SIG-M5 (cell line): ENCODE measurements at regions not wholly inside any gene's neighbourhood (a gene's known extent, or its start where the extent isn't known, plus 50 kb on each side); places are given as distances from the start of the nearest gene placed in this dataset.

ENCODE experiments used
- DNase-seq: peaks from one replicate; lab custom pipeline; 2025; lab: John Stamatoyannopoulos, UW

DNA sequence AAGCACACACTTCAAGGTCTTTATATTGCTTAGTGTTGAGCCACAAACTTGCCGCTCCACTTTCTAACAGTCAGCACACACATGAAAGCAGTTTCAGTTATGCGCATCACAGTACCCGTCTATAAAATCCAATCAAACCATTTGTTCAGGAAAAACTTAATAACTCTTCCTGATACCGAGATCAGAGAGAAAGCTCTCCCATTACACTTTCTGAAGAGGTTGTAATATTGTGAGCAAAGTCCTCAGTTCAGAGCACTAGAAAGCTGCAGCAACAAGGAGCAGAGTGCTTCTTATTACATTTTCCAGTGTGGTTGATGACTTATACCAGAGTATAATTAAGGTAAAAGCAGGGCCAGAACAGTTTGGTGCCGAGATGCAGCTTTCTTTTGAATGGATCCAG, 102.8 kb upstream of the F3 start:
- no peak for DNase-seq

DNA sequence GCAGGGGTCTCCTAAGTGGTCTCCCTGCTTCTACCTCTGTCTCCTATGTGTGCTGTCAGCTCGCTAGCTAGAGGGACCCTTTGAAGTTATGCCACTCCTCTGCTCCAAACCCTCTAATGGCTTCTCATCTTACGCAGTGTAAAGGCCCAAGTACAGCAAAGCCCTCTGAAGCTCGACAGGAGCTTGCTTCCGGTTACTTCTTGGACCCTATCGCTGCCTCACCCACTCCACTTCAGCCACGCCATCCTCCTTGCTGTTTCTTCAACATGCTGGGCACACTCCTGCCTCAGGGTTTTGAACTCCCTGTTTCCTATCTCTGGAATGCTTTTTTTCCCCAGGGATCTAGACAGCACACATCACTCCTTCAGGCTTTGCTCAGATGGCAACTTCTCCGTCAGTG, 102.3 kb upstream of the F3 start:
- DNase-seq, result no peak

DNA sequence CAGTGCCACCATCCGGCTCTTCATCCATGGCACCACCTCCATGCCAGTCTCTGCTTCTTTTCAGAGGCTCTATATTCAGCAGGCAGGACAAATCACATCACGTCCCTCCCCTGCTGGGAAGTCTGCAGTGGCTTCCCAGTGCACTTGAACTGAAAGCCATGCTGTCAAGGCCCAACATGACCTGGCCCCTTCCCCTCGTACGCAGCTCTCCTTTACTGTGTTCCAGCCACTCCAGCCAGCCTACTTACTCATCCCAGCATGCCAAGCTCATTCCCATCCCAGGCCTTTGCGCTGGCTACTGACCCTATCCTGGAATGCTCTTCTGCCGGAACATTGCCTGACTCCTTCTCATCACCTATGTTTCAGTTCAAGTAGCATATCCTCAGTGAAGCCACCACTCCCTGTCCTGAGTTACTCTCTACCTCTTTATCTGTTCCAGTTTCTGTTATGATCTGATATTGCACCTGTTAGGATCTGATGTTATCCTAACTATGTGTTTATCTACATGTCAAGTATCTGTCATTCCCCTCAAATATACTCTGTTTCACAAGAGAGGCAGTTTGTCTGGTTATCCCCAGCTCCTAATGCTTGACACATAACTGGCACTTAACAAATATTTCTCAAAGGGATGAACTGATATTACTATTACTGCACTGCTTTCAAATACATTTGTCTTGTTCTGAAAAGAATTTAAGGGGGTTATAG, 101.2 kb upstream of the F3 start:
- no peak for DNase-seq

DNA sequence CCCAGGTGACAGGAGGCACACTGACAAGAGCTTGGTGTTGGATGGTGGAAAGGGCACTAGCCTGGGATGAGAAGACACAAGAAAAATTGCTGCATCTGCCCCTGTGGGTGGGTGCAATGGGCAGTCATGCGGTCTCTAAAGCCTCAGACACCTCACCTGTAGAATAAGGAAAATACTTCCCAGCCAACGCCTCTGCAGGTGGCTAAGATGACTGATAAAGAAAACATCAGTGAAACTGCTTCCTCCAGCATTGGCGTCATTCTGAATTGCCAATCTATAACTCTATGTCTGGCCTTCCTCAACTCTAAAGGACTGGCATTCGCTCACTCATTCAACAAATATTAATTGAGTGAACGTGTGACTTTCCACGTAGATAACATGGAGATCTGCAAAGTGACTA, 100.4 kb upstream of the F3 start:
- DNase-seq, result no peak

DNA sequence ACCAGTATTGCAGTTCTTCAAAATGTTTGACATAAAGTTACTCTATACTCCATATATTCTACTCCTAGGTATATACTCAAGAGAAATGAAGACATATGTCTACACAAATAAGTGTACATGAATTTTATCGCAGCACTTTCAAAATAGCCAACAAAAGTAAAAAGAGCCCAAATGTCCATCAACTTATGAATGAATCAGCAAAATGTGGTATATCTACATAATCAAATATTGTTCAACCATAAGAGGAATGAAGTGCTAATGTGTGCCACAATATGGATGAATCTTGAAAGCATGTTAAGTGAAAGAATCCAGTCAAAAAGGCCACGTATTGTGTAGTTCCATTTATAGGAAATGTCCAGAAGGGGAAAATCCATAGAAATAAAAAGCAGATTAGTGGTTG, 98.6 kb upstream of the F3 start:
- DNase-seq, result no peak

DNA sequence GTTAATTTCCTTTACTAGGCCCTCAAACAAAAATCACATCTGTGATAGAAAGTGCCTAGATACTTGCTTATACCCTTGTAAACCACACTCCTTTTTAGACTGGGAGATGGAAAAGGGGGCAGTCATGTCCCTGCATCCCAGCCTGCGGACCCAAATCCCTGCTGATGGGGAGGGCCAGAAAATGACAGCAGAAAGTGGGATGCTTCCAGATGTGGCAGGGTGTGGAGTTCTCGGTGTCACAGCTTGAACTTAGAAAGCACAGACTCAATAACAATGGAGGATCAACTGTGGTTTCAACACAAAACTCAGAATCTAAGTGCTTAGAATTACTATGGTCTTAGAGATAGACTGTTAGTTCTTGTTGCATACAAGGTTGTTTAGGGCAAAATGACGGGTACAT, 95.6 kb upstream of the F3 start:
- no peak for DNase-seq

DNA sequence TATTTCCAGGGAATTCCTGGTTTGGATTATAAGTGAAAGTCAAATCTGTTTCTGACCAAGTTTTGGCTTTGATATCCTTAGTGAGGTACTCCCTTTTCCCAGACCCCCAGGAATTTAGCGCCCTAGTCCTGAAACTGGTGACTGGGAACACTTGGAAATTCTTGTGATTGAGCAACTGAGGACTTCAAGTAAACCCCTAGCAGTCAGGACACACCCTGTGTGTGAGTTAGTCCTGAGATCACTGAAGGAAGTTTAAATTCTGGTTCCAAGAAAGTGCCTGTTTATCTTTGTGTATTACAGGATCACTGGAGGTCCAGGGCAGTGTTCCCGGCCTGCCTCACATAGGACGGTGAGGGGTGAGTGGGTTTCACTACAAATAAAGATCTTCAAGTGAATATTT, 95.1 kb upstream of the F3 start:
- DNase-seq, result no peak

DNA sequence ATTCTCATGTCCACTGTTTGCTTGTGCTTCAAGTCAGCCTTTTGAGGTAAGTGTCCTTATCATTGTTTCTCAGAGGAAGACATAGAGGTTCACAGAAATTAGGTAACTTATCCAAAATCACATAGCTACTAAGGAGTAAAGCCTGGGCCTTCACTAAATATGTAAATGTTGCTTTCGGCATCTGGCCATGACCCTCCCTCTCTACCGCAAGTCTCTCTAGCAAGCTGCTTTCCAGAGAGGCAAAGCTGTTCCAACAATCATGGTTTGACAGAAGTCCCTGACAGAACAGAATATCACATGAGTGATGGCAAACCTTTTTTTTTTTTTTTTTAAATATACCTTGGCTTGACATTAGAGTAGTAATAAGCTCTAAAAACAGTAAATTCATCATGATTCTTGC, 94.5 kb upstream of the F3 start:
- no peak for DNase-seq

DNA sequence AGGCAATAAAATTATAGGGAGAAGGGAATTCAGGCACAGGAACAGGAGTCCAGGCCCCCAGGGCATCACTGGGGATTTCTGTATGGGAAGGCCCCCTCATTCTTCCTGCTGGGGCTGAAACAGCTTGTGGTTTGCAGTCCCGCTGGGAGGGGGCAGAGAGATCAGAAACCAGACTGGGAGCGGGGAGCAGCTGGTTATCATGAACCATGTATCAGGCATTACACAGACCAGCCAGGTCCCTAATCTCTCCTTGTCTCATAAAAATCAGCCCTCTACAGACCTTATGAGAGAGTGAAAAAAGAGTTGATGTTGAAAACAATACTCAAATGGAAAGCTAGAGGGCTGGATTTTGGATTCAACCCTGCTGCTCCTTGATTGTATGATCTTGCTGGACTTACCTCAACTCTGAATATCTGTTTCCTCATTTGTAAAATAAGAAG, 93.4 kb upstream of the F3 start:
- no peak for DNase-seq

DNA sequence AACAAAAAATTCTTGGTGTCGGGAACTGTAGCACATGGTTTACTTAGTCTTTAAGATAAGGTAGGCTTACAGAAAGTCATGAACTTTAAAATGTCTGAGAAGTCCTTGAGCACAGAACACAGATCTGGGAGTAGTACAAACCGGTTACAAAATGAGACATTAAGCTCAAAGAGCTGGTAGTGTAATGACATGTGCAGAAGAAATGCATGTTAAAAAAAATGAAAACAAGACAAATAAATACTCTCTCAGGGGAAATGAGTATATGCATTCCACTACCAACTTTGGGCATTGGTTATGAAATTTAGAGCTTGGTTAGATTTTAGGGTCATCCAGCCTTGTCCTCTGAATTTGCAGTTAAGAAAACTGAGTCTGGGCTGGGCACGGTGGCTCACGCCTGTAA, 91.5 kb upstream of the F3 start:
- DNase-seq, result no peak

DNA sequence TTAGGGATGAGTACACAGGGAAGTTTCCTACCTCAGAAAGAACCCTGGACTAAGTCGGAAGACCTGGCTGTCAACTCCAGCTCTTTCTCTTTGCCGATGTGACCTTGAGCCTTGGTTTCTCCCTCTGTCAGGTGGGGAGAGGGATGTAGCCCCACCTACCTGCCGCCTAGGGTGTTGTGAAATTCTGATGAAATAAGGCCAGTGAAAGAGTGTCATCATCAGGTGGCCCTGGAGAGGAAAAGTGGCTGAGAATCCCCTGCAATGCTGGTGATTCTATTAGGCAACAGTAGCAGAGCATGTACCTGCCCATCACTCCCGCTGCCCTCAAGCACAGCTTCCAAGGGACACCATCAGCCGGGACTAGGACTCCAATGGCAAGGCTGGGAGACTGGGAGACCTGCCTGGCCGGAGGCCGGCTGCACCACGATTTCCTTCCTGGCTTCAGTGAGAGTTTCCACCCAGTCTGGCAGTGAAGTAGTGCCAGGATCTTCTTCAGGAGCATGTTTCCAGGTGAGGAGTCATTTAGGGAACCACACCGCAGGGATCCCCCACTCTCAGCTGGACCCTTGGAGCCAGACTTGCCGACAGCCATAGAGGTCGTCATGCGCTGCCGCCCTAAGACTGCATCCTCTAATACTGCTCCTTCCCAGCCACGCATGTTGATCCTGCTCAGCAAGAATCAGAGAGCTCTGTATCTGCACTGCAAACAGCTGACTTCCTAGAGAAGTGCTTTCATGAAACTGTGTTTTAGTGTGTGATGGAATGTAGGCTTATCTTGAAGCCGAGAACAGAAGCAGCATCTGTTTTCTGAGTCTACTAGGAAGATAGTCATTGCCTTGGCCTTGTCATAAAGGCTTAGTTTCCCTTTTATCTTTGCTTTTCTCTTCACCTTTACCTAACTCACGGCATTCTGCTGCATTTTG, 88.0 kb upstream of the F3 start:
- DNase-seq, result no peak

DNA sequence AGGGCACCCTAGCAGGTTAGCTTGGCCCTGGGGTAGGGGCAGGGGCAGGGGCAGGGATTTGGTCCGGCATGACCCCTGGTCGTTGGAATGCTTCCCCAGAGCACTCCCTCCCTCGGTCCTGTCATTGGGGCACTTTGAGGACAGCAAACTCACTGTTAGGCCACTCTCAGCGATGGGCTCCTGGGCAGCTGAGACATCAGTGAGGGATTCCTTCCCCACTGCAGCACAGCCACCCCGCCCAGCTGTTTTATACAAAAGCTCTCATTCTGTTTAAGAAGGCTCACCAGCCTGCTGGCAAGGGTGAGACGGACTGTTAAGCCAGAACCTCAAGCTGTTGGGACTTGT, 86.9 kb upstream of the F3 start:
- DNase-seq, result no peak

DNA sequence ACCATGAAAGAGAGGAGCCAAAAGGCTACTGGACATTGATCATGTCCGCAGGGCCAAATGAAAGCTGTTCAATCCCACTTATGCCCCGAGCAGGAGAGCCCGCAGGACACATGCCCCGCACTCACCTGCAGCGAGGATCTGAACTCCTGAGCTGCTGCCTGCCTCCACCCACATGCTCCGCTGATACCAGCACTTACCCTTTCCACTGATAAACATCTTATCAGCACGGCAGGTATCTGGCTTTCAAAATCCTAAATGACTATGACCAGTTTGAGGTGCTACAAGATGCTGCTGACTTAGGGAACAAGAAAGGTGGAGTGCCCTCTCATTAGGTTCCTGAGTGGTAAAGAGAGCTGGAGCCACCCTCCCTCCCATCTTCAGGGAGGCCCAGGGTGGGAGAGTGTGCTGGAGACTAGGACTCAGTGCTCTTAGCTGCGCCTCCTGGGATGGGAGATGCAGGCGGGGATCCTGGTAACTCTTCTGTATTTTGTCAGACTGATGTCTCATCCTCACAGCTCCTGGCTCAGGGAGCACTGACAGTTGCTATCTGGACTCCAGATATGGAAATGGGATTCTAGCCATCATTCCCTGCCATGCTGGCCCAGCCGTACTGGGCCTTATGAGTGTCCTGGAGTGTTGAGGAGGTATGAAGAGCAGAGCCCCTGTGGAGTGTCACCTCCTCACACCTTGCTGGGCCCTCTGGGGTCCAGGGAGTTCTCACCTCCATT, 86.4 kb upstream of the F3 start:
- no peak for DNase-seq

DNA sequence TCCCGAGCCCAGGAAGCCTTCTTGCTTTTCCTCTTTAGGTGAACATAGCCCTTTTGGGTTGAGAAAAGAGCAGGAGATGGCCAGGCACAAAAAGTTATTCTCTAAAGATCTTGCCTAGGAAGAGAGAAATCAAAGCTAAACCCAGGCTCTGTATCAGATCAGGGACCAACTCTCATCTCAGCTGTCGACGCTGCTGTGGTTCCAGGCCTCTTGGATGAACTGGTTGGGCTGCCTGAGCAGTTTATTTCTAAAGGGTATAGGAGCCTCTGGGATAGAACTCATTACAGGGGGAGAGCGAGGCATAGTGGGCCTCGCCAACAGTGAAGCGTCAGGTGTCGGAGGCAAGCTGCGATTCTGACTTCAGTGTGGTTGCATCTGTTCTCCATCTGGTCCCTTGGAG, 82.6 kb upstream of the F3 start:
- no peak for DNase-seq

DNA sequence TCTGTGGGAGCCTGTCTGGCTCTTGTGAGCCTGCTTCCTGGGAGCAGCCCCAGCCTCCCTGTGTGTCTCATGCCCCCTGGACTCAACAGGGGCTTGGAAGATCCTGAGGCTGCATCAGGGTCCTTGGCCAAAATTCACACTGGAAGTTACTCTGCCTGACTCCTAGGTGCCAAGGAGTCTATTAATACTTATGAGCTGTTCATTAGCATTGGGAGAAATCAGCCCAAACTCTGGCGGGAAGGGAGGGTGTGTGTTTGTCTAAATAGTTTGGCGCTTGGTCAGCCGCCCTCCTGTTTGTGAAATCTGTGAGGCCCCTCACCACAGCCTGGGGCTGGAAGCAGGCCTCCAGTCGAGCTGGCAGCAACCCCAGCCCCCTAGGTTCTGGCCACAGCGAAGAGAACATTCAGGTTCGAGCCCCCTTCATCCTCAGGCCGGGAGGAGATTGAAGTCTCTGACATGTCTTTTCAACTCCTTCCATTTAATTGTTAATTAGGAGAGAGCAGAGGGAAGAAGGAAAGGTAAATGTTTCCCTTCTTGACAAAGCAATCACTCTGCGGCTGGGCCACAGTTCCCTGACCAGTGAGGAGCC, 82.1 kb upstream of the F3 start:
- DNase-seq, result no peak

DNA sequence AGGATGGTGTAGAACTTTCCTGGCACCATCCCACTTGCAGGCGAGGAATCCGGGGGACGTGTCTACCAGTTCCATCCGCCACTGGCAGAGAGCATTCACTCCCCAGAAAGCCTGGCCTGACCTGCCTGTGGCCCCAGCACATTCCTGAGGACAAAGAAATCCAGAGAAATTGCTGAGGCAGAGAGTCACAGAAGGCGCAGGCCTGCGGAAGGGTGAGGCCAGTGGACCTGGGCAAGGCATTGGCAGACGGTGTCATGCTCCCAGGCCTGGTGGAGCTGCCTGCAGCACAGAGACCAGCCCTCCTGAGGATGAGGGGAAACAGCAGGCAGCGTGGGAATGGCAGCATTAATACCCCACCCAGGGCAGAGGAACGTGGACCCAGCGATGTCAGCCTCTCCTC, 81.2 kb upstream of the F3 start:
- no peak for DNase-seq

DNA sequence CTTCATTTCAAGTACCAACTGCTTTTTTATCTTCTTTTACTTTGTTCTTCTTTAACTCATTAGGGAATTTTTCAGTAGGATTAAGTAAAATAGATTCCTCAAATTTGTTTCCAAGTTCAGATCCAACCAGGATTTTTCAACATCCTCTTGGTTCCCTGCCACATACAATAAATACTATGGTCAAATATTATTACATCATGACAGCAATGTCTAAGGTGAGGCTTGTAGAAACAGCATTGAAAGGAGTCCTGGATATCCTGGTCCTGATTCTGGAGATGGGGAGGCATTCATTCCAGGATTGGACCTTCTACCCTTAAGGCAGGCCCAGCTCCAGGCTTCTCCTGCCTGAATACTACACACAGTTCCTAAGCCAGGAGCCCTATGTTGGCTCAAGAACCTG, 80.2 kb upstream of the F3 start:
- no peak for DNase-seq

DNA sequence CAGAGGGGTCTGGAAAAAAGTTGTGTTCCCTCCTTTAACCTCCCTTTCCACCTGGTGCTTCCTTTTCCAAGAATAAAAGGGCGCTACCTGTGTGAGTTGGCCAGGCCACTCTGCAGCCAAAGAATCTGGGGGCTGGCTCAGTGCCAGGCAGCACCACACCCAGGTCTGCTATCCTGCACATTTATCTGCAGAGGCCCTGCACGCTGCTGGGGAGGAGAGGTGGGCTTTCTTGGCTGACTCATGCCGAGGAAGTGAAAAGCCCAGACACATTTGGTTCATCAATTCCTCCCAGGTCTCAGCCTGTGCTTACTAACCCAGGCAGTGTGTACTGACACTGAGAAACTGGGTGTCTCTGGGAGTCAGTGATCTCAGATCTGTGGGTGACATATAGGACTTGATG, 79.8 kb upstream of the F3 start:
- no peak for DNase-seq

DNA sequence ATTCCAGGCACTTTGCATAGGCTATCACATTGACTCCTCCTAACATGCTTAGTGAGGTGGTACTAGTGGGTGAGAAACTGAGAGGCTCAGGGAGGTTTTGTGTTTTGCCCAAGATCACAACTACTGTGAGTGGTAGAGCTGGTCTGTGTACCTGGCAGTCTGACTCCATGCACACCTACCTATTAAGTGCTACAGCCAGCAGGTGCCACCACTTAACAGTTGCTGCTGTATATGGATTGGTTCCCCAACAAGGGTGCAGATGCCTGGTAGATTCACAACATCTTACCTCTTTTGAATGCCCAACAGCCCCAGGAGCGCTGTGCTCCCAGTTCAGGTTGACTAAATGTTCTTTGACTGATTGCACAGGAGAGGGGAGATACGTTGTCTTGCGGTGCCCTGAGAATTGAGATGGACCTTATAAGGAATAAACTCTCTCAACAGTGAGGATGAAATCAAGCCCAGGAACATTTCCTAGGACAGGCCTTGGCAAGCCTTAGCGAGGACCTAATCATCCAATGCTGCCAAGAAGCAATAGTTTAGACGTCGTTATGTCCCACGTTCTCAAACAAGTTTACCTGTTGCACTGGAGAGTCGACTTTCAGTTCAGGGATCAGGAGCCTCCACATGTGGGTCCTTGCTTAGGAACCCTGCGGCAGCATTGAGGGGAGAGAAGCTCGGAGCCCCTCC, 78.9 kb upstream of the F3 start:
- no peak for DNase-seq

DNA sequence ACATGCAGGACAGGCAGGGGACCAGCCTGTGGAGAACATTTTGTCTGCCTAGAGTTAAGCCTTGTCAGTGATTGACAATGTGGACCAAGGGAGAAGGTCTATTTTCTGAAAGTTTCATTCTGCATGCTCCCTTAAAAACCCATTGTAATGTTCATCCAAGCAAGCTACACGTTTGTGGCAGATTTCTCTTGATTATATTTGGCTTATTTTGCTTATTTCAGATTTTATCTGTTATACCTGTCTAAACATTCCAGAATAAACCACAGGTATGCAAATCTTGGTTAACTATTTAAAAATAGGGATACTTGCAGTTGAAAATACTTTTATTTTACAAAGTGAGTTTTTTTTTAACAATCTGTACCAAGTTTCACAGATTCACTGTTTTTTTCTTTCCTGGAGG, 78.2 kb upstream of the F3 start:
- DNase-seq, result no peak

DNA sequence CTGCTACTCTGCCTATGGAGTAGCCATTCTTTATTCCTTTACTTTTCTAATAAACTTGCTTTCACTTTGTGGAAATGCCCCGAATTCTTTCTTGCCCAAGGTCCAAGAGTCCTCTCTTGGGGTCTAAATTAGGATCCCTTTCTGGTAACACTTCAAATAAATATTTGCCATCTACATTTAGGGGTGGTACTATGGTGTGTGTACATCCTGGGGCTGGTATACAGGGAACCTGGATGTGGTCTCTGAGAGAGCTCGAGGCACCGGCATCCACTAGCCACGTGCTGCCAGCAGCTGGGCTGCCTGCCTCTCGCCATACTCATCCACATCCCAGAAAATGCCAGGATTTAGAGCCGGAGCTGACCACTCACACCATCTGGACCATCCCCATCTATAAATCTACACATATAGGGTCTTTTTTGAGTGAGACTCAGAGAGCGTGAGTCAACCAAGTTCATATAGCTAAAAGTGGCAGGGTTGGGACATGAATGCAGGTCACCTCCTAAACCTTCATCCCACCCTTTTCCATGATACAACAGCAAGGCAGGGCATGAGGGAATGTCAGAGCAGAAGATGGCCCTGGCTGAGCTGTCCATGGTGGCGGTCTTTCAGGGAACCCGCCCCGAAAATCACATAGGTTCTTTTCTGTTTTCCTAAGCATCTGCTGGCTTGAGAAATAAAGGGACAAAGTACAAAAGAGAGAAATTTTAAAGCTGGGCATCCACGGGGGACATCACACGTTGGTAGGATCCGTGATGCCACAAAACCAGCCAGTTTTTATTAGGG, 76.6 kb upstream of the F3 start:
- DNase-seq, result no peak
